HG03378 (cell line): ENCODE measurements at regions not wholly inside any gene's neighbourhood (a gene's known extent, or its start where the extent isn't known, plus 50 kb on each side); places are given as distances from the start of the nearest gene placed in this dataset.
"Not testable (repeated sequence)": the region's sequence is repeated elsewhere in the genome, so short reads cannot be mapped to it uniquely, and the experiment has no call there.

Experiments
- ATAC-seq: cut with Tn5 transposase; IDR thresholded peaks from one replicate; pipeline ENCODE4 v1.9.1; 2021; ENCODE audit warnings: mild to moderate bottlenecking, moderate library complexity; ENCODE audit not compliant: unreplicated experiment

DNA sequence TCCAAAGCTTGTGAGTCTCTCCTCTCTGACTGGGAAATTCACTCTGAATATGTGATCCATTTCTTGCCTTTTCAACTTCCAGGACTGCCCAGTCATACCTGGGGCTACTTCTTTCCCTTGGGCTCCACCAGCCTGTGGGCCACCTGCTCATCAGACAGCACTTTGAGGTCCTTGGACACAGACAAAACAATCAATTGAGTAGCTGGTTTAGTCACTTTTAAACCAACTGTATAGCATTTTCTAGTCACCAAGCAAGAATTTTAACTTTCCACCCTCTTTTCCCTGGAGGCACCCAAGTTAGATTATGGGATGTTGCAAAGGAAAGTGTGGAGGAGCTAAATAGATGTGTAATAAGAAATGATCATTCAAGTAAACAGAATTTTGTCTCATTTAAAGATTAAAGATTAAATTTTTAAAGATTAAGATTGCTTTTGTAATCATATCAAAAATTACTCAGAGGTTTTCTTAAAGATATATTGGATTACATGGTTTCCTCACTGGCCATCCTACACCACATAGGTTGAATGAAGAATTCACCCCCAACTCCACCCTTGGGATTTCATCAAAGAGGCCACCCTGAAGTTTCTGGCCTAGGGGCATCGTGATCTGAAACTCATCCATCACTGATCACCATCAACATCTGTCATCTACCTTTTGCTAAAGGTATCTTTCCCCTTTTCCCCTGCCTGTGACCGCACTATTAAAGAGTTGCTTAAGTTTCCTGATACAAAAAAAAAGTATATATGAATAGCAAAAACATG, 219.2 kb upstream of the NR5A2 start:
- no peak for ATAC-seq

GRCh38 chr1:199809311-199809710, 218.2 kb upstream of the NR5A2 start:
- no peak for ATAC-seq

DNA sequence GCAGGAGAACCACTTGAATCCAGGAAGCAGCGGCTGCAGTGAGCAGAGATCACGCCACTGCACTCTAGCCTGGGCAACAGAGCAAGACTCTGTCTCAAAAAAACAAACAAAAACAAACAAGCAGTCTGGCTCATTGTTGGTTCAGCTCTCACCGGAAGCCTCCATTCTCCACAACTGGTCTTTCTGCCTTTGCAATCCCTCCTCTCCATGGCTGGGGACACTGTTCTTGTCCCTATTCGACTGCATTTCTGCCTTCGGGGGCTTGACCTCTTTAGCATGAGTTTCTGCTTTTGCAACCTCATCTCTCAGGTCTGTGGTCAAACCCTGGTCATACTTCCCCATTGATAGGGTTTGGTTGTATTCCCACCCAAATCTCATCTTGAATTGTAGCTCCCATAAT, 216.3 kb upstream of the NR5A2 start:
- ATAC-seq: no peak

DNA sequence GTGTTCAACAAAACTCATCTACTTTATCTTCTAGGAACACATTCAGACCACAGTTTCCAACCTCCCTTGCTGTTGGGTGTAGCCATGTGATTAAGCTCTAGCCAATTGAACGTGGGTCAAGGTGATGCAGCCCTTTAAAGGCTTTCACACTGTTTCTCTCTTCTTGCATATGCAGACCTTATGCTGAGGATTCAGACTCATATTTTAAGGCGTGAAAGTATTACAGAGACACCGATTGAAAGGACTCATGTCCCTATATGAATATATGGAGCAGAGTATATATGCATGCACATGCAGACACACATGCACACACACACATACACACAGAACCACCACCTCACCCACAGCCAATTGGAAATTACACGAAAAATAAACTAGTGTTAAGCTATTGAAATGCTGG, 214.3 kb upstream of the NR5A2 start:
- no peak for ATAC-seq

DNA sequence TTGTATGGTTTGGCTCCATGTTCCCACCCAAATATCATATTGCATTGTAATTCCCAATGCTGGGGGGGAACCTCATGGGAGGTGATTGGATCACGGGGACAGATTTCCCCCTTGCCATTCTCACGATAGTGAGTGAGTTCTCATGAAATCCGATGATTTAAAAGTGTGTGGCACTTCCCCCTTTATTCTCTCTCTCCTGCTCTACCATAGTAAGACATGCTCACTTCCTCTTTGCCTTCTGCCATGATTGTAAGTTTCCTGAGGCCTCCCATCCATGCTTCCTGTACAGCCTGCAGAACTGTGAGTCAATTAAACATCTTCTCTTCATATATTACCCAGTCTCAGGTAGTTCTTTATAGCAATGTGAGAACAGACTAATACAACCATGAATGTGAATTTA, 211.6 kb upstream of the NR5A2 start:
- no peak for ATAC-seq

DNA sequence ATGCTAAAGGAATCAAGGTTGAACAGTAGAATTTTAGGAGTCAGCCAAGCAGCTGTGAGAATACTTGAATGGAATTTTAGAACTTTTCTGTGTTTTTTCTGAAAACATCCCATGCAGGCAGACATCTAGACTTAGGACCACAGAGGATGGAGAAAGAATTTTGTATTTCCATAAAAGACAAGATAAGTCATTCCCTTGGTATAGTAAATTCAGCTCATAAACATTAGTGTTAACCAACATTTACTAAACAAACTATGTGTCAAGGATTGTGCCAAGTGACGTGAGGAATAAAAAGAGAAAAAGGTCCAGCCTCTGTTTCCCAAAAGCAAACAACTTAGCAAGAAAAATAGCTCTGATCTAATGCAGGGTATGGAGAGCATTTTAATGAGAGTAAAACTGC, 210.2 kb upstream of the NR5A2 start:
- no peak for ATAC-seq

DNA sequence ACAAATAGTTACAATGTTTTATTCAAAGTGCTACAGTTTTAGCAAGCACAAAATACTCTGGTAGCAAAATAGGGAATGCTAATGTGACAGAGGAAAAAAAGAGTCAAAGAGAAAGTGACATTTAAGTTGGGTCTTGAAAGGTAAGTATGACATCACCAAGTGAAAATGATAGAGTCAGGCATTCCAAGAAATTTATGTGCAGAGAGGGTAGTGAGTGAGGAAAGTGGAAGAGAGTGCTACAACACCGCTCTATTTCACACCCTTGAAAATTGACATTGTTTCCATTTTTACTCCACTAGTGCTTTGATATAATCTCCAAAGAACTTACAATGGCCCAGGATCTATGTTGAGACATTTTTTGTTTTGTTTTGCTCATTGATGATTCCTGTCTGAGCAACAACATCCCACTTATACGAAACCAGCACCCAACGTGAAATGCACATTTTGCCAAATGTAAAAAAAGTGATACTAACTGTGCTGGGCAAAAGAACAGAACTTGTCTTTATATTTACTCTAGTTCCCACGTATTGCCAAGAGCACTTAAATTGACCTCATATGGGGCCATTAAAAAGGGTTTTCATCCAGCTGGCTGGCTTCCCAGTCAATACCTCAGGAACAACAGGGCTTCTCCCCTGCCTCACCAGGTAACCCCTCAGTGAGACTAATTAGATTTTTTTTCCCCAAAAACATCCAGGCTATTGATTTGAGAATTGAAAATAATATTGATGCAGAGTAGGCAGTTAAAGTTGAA, 206.3 kb upstream of the NR5A2 start:
- ATAC-seq: no peak

DNA sequence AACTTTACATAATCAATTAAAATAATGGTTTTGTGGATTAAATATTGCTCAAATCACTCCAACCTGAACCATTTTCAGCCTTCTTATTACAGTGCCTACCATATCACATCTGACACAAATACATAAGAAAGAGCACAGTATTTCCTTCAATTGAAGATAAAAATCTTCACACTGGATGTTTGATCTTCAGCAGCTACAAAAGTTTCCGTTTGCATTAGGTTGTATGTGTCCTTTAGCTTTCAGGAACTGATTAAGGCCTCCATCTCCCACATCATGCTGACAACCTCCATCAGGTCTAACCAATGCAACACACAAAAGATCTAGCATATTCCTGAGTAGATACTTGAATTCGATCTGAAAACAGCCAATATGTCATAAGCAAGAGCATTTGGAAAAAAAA, 195.1 kb upstream of the NR5A2 start:
- ATAC-seq: no peak

DNA sequence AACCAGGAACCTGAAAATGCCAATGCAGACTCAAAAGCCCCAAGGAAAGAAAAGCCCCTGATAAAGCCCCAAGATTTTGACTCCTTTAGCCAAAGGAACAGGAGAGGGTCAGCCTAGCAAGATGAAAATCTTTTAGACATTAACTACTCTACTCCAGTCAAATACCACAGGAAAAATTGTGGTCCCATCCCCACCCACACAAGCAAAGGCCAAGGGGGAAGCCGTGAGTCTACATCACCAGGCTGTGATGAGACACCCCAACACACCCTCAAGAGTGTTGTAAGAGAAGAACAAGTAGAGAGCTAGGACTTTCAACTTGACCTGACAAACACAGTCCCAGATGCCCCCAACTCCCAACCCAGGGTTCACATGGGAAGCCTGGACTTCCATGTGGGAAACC, 192.8 kb upstream of the NR5A2 start:
- no peak for ATAC-seq

GRCh38 chr1:199836430-199836829, 191.1 kb upstream of the NR5A2 start:
- no peak for ATAC-seq

GRCh38 chr1:199837321-199837720, 190.2 kb upstream of the NR5A2 start:
- ATAC-seq: no peak

DNA sequence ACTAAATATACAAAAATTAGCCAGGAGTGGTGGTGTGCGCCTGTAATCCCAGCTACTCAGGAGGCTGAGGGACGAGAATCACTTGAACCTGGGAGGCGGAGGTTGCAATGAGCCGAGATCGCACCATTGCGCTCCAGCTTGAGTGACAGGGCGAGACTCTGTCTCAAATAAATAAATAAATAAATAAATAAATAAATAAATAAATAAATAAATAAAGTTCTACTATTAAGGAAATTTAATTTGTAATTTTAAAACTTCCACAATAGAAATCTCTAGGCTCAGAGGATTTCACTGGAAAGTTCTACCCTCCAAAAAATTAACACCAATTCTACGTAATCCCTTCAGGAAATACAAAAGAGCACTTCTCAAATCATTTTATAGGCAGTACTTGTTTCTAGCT, 187.9 kb upstream of the NR5A2 start:
- ATAC-seq: not testable (repeated sequence)

GRCh38 chr1:199843096-199843495, 184.4 kb upstream of the NR5A2 start:
- not testable (repeated sequence) for ATAC-seq

GRCh38 chr1:199843861-199844260, 183.6 kb upstream of the NR5A2 start:
- ATAC-seq: no peak

DNA sequence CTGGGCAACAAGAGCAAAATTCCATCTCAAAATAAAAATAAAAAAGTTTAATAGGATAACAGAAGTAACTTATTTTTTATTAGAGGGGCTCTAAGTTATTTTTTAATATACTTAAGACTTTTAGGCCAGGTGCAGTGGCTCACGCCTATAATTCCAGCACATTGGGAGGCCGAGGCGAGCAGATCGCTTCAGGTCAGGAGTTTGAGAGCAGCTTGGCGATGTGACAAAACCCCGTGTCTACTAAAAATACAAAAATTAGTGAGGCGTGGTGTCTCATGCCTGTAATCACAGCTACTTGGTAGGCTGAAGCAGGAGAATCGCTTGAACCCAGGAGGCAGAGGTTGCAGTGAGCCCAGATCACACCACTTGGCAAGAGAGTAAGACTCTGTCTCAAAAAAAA, 180.5 kb upstream of the NR5A2 start:
- ATAC-seq: no peak

GRCh38 chr1:199851439-199852140, 175.9 kb upstream of the NR5A2 start:
- no peak for ATAC-seq

- ATAC-seq: no peak
These were observed 172.7 kb upstream of the NR5A2 start for GRCh38 chr1:199854686-199855321.

- ATAC-seq: no peak
These were observed 171.9 kb upstream of the NR5A2 start for GRCh38 chr1:199855580-199855979.

- no peak for ATAC-seq
These were observed 171.2 kb upstream of the NR5A2 start for GRCh38 chr1:199856216-199856780.

DNA sequence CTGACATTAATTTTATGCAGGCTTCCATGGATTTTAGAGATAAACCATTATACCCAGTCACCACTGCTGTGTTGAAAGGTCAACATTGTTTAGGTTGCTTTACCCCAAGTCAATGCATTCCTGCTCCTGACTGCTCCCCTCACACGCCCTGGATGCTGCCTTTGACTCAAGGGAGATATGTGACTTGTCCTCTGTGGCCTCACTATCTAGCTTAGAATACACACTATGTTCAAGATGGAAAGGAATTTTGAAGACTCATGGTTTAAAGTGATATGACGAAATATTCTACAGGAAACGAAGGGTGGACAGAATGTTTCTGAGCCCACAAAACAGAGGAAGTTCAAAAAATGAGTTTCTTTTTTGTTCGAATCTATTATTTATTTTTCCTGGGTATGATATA, 170.4 kb upstream of the NR5A2 start:
- no peak for ATAC-seq

DNA sequence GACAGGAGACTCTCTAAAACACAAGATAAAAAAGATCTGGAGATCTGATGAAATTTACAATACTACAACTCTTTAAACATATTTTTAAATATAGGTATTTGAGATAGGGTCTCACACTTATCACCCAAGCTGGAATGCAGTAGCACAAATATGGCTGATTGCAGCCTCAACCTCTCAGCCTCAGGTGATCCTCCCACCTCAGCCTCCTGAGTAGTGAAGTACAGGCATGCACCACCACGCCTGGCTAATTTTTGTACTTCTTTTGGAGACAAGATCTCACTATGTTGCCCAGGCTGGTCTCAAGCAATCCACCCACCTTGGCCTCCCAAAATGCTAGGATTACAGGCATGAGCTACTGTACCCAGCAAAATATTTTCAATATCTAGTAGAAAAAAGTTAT, 170.0 kb upstream of the NR5A2 start:
- ATAC-seq: no peak
